GM12891 (cell line): ENCODE measurements at regions not wholly inside any gene's neighbourhood (a gene's known extent, or its start where the extent isn't known, plus 50 kb on each side); places are given as distances from the start of the nearest gene placed in this dataset.

Source experiments
- PAX5 ChIP-seq: IDR thresholded peaks from 2 replicates; pipeline ENCODE4 v1.6.1; 2011; ENCODE audit warnings: low read length, moderate library complexity, mild to moderate bottlenecking; ENCODE audit not compliant: insufficient read depth, severe bottlenecking
- POLR2A ChIP-seq: IDR thresholded peaks from 2 replicates; pipeline ENCODE4 v1.6.1; 2011; ENCODE audit warnings: low read depth, low read length, control low read depth
- SPI1 ChIP-seq: IDR thresholded peaks from 2 replicates; pipeline ENCODE4 v1.6.1; 2011; ENCODE audit warnings: low read depth, low read length, control low read depth
- TAF1 ChIP-seq: IDR thresholded peaks from 2 replicates; pipeline ENCODE4 v1.6.1; 2011; ENCODE audit warnings: low read depth, low read length, control low read depth

DNA sequence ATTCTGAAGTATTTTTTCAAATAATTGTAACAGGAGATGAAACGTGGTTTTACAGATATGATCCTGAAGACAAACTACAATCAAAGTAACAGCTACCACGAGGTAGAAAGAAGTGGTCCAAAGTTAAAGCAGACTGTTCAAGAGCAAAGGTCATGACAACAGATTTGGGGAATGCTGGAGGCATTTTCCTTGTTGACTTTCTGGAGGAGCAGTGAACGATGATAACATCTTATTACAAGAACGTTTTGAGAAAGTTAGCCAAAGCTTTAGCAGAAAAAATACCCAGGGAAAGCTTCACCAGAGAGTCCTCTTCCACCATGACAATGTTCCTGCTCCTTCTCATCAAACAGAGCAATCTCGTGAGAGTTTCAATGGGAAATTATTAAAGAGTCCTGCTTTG, 145.4 kb upstream of the NREP start:
- TF ChIP-seq PAX5 (no peak), SPI1 (no peak), POLR2A (no peak), TAF1 (no peak)
